Prostate gland (tissue), 2 donors: ENCODE measurements at regions not wholly inside any gene's neighbourhood (a gene's known extent, or its start where the extent isn't known, plus 50 kb on each side); places are given as distances from the start of the nearest gene placed in this dataset.
"Not testable (repeated sequence)": the region's sequence is repeated elsewhere in the genome, so short reads cannot be mapped to it uniquely, and the experiment has no call there.

Experiments used
- DNase-seq: peaks from one replicate; pipeline ENCODE4 v3.0.0-alpha.2; 2019; ENCODE audit warnings: low spot score
- H3K27ac ChIP-seq, 2 donors: fragments of 200-600 bp; sonication (generic); 2 replicates each; pipeline ENCODE4 v1.5.1; 2017 to 2019
- H3K27me3 ChIP-seq: fragments of 200-600 bp; sonication (generic); replicated peaks from 2 replicates; pipeline ENCODE4 v1.5.1; 2019; ENCODE audit not compliant: insufficient read depth
- H3K36me3 ChIP-seq, 2 donors: fragments of 200-600 bp; sonication (generic); 1 replicate in 1 of 2; 2 replicates in 1 of 2; pipeline versions ENCODE4 v1.5.1 to v1.8.1; 2017 to 2019
- H3K4me1 ChIP-seq: fragments of 200-600 bp; sonication (generic); replicated peaks from 2 replicates; pipeline ENCODE4 v1.5.1; 2019
- H3K4me3 ChIP-seq, 2 donors: fragments of 200-600 bp; sonication (generic); 2 replicates each; pipeline ENCODE4 v1.5.1; 2017 to 2019
- H3K9me3 ChIP-seq: fragments of 200-600 bp; sonication (generic); 2 replicates; pipeline ENCODE4 v1.5.1; 2017
- POLR2A ChIP-seq: fragments of 450-650 bp; IDR thresholded peaks from one replicate; pipeline ENCODE4 v1.6.1; 2016; ENCODE audit warnings: antibody characterized with exemption, mild to moderate bottlenecking
- POLR2AphosphoS5 ChIP-seq: sonication (generic); formaldehyde crosslinking; IDR thresholded peaks from one replicate; pipeline ENCODE4 v1.6.1; 2017; ENCODE audit warnings: antibody characterized with exemption
- WGBS: methylation state at CpG from one replicate; pipeline ENCODE4 v1.1.5; 2018; 5-methylcytosine and 5-hydroxymethylcytosine counted together
- intact Hi-C: fragments of 100-400 bp; cut with DNase I; formaldehyde crosslinking; loops from one replicate; pipeline ENCODE4 v1.14.2; 2022
- TF ChIP-seq, protein P1 (sequence below), 4 experiments: fragments of 200-600 bp in 2 of 4; fragments of 450-650 bp in 2 of 4; sonication (generic) in 2 of 4; IDR thresholded peaks; 1 replicate in 3 of 4; 2 replicates in 1 of 4; pipeline ENCODE4 v1.5.1; 2016 to 2019; ENCODE audit warnings: antibody characterized with exemption in 4 of 4, mild to moderate bottlenecking in 2 of 4, moderate library complexity in 2 of 4

DNA sequence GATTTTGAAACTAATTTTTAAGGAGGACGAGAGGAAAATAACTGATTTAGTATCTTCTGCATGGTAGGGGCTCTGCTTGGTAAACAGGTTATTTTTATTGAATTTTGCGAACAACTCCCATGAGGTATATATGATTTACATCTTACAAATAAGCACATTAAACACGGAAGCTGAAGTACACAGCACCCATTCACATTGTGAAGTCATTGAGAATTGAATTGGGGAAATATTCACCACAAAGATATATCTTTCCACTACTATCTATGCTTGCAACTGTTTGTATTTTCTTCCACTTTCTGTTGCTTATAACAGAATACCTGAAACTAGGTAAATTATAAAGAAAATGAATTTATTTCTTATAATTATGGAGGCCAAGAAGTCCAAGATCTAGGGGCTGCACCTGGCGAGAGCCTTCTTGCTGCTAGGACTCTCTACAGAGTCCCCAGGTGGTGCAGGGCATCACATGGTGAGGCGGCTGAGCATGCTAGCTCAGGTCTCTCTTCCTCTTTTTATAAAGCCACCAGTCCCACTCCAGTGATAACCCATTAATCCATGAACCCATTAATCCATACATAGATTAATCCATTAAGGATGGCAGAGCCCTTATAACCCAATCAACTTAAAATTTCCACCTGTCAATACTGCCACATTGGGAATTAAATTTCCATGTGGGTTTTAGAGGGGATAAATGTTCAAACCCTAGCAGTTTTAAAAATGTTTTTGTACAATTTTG, 79.0 kb upstream of the ZNF608 start:
- DNase-seq, result no peak
- H3K36me3 ChIP-seq, result no peaks in the 10 kb centered on the region
- no peaks in the 10 kb centered on the region for H3K27me3 ChIP-seq
- intact Hi-C loops, result loop anchor here (10.0 kb wide), 1 partner anchor 79 kb away; no protein-coding TSS in a partner anchor
- no peaks in the 10 kb centered on the region for H3K4me1 ChIP-seq
- no peak for TF ChIP-seq POLR2A
- TF ChIP-seq, protein P1, sequence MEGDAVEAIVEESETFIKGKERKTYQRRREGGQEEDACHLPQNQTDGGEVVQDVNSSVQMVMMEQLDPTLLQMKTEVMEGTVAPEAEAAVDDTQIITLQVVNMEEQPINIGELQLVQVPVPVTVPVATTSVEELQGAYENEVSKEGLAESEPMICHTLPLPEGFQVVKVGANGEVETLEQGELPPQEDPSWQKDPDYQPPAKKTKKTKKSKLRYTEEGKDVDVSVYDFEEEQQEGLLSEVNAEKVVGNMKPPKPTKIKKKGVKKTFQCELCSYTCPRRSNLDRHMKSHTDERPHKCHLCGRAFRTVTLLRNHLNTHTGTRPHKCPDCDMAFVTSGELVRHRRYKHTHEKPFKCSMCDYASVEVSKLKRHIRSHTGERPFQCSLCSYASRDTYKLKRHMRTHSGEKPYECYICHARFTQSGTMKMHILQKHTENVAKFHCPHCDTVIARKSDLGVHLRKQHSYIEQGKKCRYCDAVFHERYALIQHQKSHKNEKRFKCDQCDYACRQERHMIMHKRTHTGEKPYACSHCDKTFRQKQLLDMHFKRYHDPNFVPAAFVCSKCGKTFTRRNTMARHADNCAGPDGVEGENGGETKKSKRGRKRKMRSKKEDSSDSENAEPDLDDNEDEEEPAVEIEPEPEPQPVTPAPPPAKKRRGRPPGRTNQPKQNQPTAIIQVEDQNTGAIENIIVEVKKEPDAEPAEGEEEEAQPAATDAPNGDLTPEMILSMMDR (IDR thresholded peaks at IDR 0.05), result no peak
- no peak for TF ChIP-seq POLR2AphosphoS5
- H3K27ac ChIP-seq, result no peak overlapping the region
- H3K4me3 ChIP-seq, result no peak overlapping the region
- no peaks in the 10 kb centered on the region for H3K9me3 ChIP-seq
- WGBS, result 93% methylated on average over 5 of the region's 5 CpGs

DNA sequence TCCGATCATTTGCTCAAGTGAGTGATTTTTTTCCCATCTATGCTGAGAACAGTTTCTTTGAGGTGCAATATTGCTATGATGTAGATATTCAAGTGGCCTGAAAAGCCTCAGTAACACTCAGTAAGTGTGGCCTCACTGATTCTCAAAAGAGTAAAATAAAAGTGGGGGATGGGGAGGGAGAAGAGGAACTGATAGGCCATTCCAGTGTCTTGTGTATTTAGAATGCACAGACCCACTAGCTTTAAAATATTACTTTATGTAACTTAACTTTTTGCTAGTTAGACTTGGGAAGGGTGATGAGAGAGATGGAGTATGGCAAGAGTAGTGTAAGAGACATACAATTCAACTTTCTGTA, 79.5 kb upstream of the ZNF608 start:
- Histone ChIP-seq H3K4me3 (no peak overlapping the region), H3K36me3 (no peaks in the 10 kb centered on the region)

DNA sequence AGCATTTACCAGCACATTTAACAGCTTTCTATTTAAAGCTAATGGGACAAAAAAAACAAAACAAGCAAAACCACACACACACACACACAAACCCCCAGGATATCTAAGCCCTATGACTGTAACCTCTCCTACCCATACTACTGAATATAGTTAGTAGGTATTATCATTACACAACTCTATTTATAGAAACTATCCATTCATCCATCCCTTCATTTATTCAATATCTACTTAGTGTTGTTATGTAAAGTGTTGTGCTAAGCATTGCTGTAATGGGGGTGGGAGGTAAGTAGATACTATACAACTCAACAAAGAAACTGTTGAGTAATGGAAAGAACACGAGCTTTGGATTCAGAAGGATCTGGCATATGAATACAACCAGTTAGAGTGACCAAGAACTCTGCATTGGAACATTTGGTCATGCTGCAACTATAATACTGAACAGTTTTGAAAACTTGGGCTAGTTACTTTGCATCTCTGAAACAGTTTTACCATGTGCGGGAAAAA, 82.3 kb upstream of the ZNF608 start:
- WGBS, result 91% methylated on average over 2 of the region's 2 CpGs
- intact Hi-C loops, result loop anchor here (10.0 kb wide), 1 partner anchor 76 kb away; no protein-coding TSS in a partner anchor

More for the DNA sequence above, 79.5 kb upstream of the ZNF608 start:
- Histone ChIP-seq H3K9me3 (no peaks in the 10 kb centered on the region), H3K4me1 (no peaks in the 10 kb centered on the region), H3K27me3 (no peaks in the 10 kb centered on the region), H3K27ac (no peak overlapping the region)
- 94% methylated on average over 1 of the region's 1 CpG for WGBS
- TF ChIP-seq POLR2A (no peak), POLR2AphosphoS5 (no peak)
- TF ChIP-seq, protein P1 (IDR thresholded peaks at IDR 0.05), result no peak
- intact Hi-C loops, result loop anchor here (10.0 kb wide), 1 partner anchor 79 kb away; no protein-coding TSS in a partner anchor
- no peak for DNase-seq

DNA sequence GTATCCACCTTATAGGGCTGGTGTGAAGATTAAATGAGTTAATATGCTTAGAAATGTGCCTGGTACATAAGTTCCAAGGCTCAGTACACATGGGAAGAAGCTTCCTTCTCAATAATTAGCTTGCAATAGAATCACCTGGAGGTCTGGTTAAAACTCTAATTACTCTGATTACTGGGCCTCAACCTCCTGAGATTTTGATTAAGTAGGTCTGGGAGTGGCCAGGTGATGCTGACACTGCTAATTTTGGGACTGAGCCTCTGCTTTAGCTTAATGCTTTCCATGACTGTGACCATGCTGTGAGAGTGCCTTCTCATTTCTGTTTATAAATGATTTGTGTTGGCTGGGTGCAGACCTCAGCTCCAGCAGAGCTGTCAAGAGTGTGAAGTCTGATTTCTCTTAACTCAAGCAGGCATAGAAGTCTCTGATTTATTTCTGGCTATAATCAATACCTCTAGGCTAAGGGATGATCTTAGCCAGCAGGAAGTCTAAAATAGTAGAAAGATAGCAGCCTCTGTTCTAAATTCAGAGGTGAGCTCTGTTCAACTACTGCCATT, 85.3 kb upstream of the ZNF608 start:
- Histone ChIP-seq H3K27me3 (no peaks in the 10 kb centered on the region), H3K4me1 (no peaks in the 10 kb centered on the region), H3K9me3 (no peaks in the 10 kb centered on the region), H3K36me3 (no peaks in the 10 kb centered on the region), H3K4me3 (no peak overlapping the region), H3K27ac (no peak overlapping the region)
- TF ChIP-seq, protein P1 (IDR thresholded peaks at IDR 0.05), result no peak
- TF ChIP-seq POLR2A (no peak), POLR2AphosphoS5 (no peak)
- intact Hi-C loops, result no loop called here
- DNase-seq, result no peak

More for the DNA sequence above, 82.3 kb upstream of the ZNF608 start:
- no peaks in the 10 kb centered on the region for H3K36me3 ChIP-seq
- no peak overlapping the region for H3K4me3 ChIP-seq
- no peak overlapping the region for H3K27ac ChIP-seq
- H3K27me3 ChIP-seq, result no peaks in the 10 kb centered on the region
- no peak for DNase-seq
- no peaks in the 10 kb centered on the region for H3K4me1 ChIP-seq
- no peaks in the 10 kb centered on the region for H3K9me3 ChIP-seq
- TF ChIP-seq, protein P1 (IDR thresholded peaks at IDR 0.05), result no peak
- no peak for TF ChIP-seq POLR2A
- no peak for TF ChIP-seq POLR2AphosphoS5

DNA sequence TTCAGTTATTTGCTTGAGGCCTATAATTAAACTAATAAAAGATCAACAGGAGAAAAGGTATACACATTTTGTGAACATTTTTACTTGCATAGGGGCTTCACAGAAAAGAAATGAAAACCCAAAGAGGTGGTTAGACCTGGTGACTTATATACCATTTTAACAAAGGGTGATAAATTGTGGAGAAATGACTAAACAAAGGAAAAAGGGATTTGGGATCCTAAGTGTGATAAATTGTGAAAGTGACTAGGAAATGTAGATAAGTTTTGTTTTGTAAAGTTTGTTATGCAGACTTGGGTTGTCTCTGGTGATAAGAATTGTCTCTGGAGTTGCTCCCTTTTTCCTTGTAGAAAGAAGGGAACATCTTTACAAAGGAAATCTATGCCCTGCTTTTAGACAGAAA, 86.1 kb upstream of the ZNF608 start:
- no peak overlapping the region for H3K4me3 ChIP-seq
- no peak overlapping the region for H3K27ac ChIP-seq
- TF ChIP-seq POLR2AphosphoS5 (no peak), POLR2A (no peak)
- TF ChIP-seq, protein P1 (IDR thresholded peaks at IDR 0.05), result no peak
- H3K36me3 ChIP-seq, result no peaks in the 10 kb centered on the region
- no peaks in the 10 kb centered on the region for H3K4me1 ChIP-seq
- no peaks in the 10 kb centered on the region for H3K27me3 ChIP-seq
- DNase-seq, result no peak
- intact Hi-C loops, result no loop called here
- no peaks in the 10 kb centered on the region for H3K9me3 ChIP-seq

DNA sequence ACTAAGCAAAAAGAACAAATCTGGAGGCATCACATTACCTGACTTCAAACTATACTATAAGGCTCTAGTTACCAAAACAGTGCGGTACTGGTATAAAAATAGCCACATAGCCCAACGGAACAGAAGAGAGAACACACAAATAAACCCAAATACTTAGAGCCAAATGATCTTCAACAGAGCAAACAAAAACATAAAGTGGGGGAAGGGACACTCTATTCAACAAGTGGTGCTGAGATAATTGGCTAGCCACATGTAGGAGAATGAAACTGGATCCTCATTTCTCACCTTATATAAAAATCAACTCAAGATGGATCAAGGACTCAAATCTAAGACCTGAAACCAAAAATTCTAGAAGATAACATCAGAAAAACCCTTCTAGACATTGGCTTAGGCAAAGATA, 89.9 kb upstream of the ZNF608 start:
- H3K4me3 ChIP-seq, H3K36me3 ChIP-seq, H3K4me1 ChIP-seq, H3K27ac ChIP-seq, intact Hi-C loops, H3K27me3 ChIP-seq, H3K9me3 ChIP-seq, DNase-seq: not testable (repeated sequence)
- 96% methylated on average over 2 of the region's 2 CpGs for WGBS
